Mesendoderm (in vitro differentiated cells): ENCODE measurements at regions not wholly inside any gene's neighbourhood (a gene's known extent, or its start where the extent isn't known, plus 50 kb on each side); places are given as distances from the start of the nearest gene placed in this dataset.
A peak's percentile ranks its signal among the peaks of the same experiment; 100 is the strongest.

Source experiments
- DNase-seq: peaks from one replicate; pipeline ENCODE4 v3.0.0; 2013
- H2AK5ac ChIP-seq: 2 replicates; pipeline ENCODE4 v1.6.1; 2013; ENCODE audit warnings: low read length, inconsistent platforms
- H2BK120ac ChIP-seq: 2 replicates; pipeline ENCODE4 v1.6.1; 2013; ENCODE audit warnings: low read depth, mild to moderate bottlenecking, low read length, moderate library complexity, mixed read lengths
- H2BK15ac ChIP-seq: replicated peaks from 2 replicates; pipeline ENCODE4 v1.6.1; 2013; ENCODE audit warnings: low read depth, mild to moderate bottlenecking, moderate library complexity
- H2BK5ac ChIP-seq: 2 replicates; pipeline ENCODE4 v1.6.1; 2013; ENCODE audit warnings: low read length, inconsistent platforms
- H3K18ac ChIP-seq: 2 replicates; pipeline ENCODE4 v1.6.1; 2013; ENCODE audit warnings: mild to moderate bottlenecking, low read length, mixed read lengths
- H3K23ac ChIP-seq: one replicate; pipeline ENCODE4 v1.6.1; 2013; ENCODE audit warnings: low read length
- H3K27ac ChIP-seq: 2 replicates; pipeline ENCODE4 v1.5.1; 2013; ENCODE audit warnings: low read depth, mild to moderate bottlenecking, inconsistent platforms, low read length, moderate library complexity
- H3K27me3 ChIP-seq: 2 replicates; pipeline ENCODE4 v1.6.1; 2013; ENCODE audit warnings: low read length, control low read depth, mild to moderate bottlenecking, inconsistent platforms; ENCODE audit not compliant: insufficient read depth, poor library complexity
- H3K36me3 ChIP-seq: 2 replicates; pipeline ENCODE4 v1.6.1; 2013; ENCODE audit warnings: low read length, inconsistent platforms; ENCODE audit not compliant: control insufficient read depth, insufficient read depth
- H3K4ac ChIP-seq: one replicate; pipeline ENCODE4 v1.6.1; 2013; ENCODE audit warnings: low read depth, mild to moderate bottlenecking, low read length, moderate library complexity
- H3K4me1 ChIP-seq: 2 replicates; pipeline ENCODE4 v1.6.1; 2013; ENCODE audit warnings: low read depth, low read length, inconsistent platforms; ENCODE audit not compliant: control insufficient read depth
- H3K4me2 ChIP-seq: 2 replicates; pipeline ENCODE4 v1.6.1; 2013; ENCODE audit warnings: low read length
- H3K4me3 ChIP-seq: 2 replicates; pipeline ENCODE4 v1.5.1; 2013; ENCODE audit warnings: mild to moderate bottlenecking, low read length
- H3K56ac ChIP-seq: one replicate; pipeline ENCODE4 v1.6.1; 2013; ENCODE audit warnings: low read length
- H3K79me1 ChIP-seq: 2 replicates; pipeline ENCODE4 v1.6.1; 2013; ENCODE audit warnings: low read length, inconsistent platforms
- H3K79me2 ChIP-seq: 2 replicates; pipeline ENCODE4 v1.6.1; 2013; ENCODE audit warnings: mild to moderate bottlenecking, low read length; ENCODE audit not compliant: control insufficient read depth, insufficient read depth
- H3K9ac ChIP-seq: 2 replicates; pipeline ENCODE4 v1.6.1; 2013; ENCODE audit warnings: low read length, inconsistent platforms
- H4K5ac ChIP-seq: one replicate; pipeline ENCODE4 v1.6.1; 2013; ENCODE audit warnings: low read length
- H4K8ac ChIP-seq: one replicate; pipeline ENCODE4 v1.6.1; 2013; ENCODE audit warnings: low read depth, mild to moderate bottlenecking, control low read depth, low read length, moderate library complexity
- WGBS: extraction: QIAGEN DNeasy Blood & Tissue Kit; methylation state at CpG from one replicate; pipeline ENCODE4 v1.1.7; 2013; ENCODE audit warnings: low lambda C conversion rate, missing lambda C conversion rate; ENCODE audit not compliant: insufficient coverage; ENCODE audit errors: extremely low coverage; 5-methylcytosine and 5-hydroxymethylcytosine counted together

DNA sequence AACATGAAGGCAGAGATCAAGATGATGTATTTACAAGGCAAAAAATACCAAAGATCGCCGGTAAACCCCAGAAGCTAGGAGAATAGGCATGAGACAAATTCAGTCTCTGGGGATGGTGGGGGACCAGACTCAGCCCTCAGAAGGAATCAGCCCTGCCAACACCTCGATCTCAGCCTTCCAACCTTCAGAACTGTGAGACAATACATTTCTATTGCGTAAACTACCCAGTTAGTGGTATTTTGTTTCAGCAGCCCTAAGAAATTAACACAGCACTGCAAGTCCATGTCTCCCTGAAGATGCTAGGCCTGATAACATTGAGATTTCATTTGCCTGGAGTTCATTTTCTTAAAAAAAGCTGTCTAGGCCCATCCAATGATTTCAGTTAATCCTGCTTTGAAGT is 622.5 kb downstream of the PTPRC start:
- no peak overlapping the region for H3K18ac ChIP-seq
- no CpG with 5 or more reads among the region's 4 CpGs for WGBS

DNA sequence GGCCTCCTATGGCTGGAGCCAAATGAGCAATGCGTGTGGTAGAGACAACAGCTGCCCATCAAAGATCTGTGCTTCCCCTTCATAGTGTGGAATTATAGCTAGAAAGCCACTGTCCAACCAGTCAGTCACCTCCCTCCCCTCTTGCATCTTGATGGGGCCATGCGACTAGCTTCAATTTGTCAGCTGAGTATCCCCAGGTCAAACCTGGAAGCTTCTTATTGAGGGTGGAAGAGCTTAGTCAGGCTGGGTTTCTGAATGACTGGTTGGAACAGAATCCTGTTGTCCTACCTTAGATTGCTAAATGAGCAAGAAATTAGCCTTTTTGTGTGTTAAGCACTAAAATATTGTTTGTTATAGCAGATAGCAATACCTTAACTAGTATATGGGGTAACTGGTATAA is 625.4 kb downstream of the PTPRC start:
- H3K36me3 ChIP-seq = no peaks in the 10 kb centered on the region
- no peak overlapping the region for H3K56ac ChIP-seq
- H3K79me1 ChIP-seq = no peaks in the 10 kb centered on the region
- no peak overlapping the region for H2AK5ac ChIP-seq
- H3K4ac ChIP-seq = no peak overlapping the region
- H3K27ac ChIP-seq = no peak overlapping the region
- no peaks in the 10 kb centered on the region for H3K27me3 ChIP-seq
- no peak for DNase-seq
- no peak overlapping the region for H4K8ac ChIP-seq
- no peak overlapping the region for H3K9ac ChIP-seq
- no peak overlapping the region for H2BK120ac ChIP-seq
- no peak overlapping the region for H2BK15ac ChIP-seq
- no peak overlapping the region for H3K18ac ChIP-seq
- no peak overlapping the region for H4K5ac ChIP-seq
- H3K4me3 ChIP-seq = no peak overlapping the region
- no peak overlapping the region for H2BK5ac ChIP-seq
- WGBS = no CpG with 5 or more reads among the region's 2 CpGs
- no peaks in the 10 kb centered on the region for H3K4me1 ChIP-seq
- H3K4me2 ChIP-seq = no peak overlapping the region
- H3K23ac ChIP-seq = no peak overlapping the region
- H3K79me2 ChIP-seq = no peaks in the 10 kb centered on the region

More for the DNA sequence above, 622.5 kb downstream of the PTPRC start:
- Histone ChIP-seq H3K27me3 (no peaks in the 10 kb centered on the region), H2BK120ac (no peak overlapping the region), H3K56ac (no peak overlapping the region), H3K27ac (no peak overlapping the region), H3K23ac (no peak overlapping the region), H2BK15ac (no peak overlapping the region), H2BK5ac (no peak overlapping the region), H2AK5ac (no peak overlapping the region), H4K5ac (no peak overlapping the region), H3K4me2 (no peak overlapping the region), H3K4me1 (no peaks in the 10 kb centered on the region), H3K4me3 (no peak overlapping the region), H3K4ac (no peak overlapping the region), H3K9ac (no peak overlapping the region), H3K36me3 (no peaks in the 10 kb centered on the region), H4K8ac (no peak overlapping the region), H3K79me1 (no peaks in the 10 kb centered on the region), H3K79me2 (no peaks in the 10 kb centered on the region)
- no peak for DNase-seq

DNA sequence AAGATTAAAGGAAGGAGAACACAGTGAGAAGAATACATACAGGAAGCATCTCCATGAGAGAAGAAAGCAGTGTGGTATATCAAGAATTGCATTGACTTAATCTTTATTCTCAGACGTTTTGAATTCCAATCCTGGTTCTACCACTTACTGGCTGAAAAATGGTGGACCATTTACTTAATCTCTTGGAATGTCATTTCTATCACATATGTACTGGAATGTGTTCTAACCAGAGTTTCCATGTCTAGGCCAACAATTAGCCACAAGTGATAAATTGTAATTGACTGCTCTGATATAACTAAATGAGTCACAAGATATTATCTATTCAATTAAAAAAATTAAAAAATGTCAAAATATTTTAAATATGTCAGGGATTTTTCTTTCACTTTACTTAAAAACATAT is 626.1 kb downstream of the PTPRC start:
- no peak overlapping the region for H3K4ac ChIP-seq
- no peak overlapping the region for H3K23ac ChIP-seq

DNA sequence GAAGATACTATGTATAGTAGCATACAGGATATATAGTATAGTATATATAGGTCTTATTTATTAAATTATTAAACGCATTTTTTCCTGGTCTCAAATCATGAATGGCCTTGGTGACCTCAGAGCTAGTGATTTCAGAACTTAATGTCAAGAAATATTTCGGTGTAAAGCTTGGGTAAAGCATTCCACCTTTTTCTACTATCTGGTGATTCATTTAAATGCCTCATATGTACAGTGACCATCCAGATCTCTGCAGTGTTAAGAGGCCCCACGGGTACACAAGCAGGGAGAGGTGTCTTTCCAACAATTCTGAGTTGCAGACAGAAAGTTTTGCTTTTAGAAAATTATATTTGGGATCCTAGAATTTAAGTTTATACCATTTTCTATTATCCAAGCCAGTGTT is 626.5 kb downstream of the PTPRC start:
- Histone ChIP-seq H3K4me1 (no peaks in the 10 kb centered on the region), H3K27ac (no peak overlapping the region), H3K23ac (no peak overlapping the region), H3K4ac (no peak overlapping the region), H3K56ac (no peak overlapping the region), H3K27me3 (no peaks in the 10 kb centered on the region), H2BK120ac (no peak overlapping the region), H2BK15ac (no peak overlapping the region), H3K79me2 (no peaks in the 10 kb centered on the region), H3K9ac (no peak overlapping the region), H3K79me1 (no peaks in the 10 kb centered on the region), H4K8ac (no peak overlapping the region), H3K36me3 (no peaks in the 10 kb centered on the region), H4K5ac (no peak overlapping the region), H3K4me2 (no peak overlapping the region), H2AK5ac (no peak overlapping the region), H3K4me3 (no peak overlapping the region), H3K18ac (no peak overlapping the region), H2BK5ac (no peak overlapping the region)
- no peak for DNase-seq
- WGBS = no CpG with 5 or more reads among the region's 3 CpGs

More for the DNA sequence above, 626.1 kb downstream of the PTPRC start:
- no peak overlapping the region for H4K5ac ChIP-seq
- H4K8ac ChIP-seq = no peak overlapping the region
- H2BK5ac ChIP-seq = no peak overlapping the region
- H3K27ac ChIP-seq = no peak overlapping the region
- H3K4me3 ChIP-seq = no peak overlapping the region
- no peak overlapping the region for H3K56ac ChIP-seq
- no peak overlapping the region for H3K18ac ChIP-seq
- H3K79me2 ChIP-seq = no peaks in the 10 kb centered on the region
- no peak overlapping the region for H2BK15ac ChIP-seq
- no peaks in the 10 kb centered on the region for H3K79me1 ChIP-seq
- no peaks in the 10 kb centered on the region for H3K4me1 ChIP-seq
- no peak for DNase-seq
- no peaks in the 10 kb centered on the region for H3K36me3 ChIP-seq
- no CpG with 5 or more reads among the region's 1 CpG for WGBS
- H3K9ac ChIP-seq = no peak overlapping the region
- no peak overlapping the region for H2AK5ac ChIP-seq
- H2BK120ac ChIP-seq = no peak overlapping the region
- H3K27me3 ChIP-seq = no peaks in the 10 kb centered on the region
- H3K4me2 ChIP-seq = no peak overlapping the region

DNA sequence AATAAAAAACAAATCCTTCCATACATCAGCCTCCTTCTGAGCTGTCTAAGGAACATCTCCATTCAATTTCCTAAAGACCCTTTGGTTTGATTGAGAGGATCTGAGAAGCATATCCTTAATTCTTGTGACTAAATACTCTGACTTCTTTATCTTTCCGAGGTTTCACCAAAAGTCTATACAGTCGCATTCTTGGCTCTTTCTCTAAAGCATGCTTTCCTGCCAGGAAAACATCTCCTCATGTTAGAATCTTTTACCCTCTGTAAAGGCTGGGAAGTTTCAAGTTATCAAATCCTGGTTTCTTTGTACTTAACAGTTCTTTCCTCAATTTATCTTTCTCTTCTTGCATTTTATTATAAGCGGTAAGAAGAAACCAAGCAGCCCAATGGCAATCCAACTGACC is 630.4 kb downstream of the PTPRC start:
- Histone ChIP-seq H2BK5ac (no peak overlapping the region), H3K23ac (no peak overlapping the region), H2BK15ac (no peak overlapping the region), H3K4ac (no peak overlapping the region), H3K4me2 (no peak overlapping the region), H3K4me1 (no peaks in the 10 kb centered on the region), H3K18ac (no peak overlapping the region), H3K79me1 (no peaks in the 10 kb centered on the region), H4K5ac (no peak overlapping the region), H3K36me3 (no peaks in the 10 kb centered on the region), H3K9ac (no peak overlapping the region), H4K8ac (no peak overlapping the region), H2AK5ac (no peak overlapping the region), H3K4me3 (no peak overlapping the region), H3K27me3 (no peaks in the 10 kb centered on the region), H3K27ac (no peak overlapping the region), H2BK120ac (no peak overlapping the region), H3K79me2 (no peaks in the 10 kb centered on the region), H3K56ac (no peak overlapping the region)
- DNase-seq = no peak
- no CpG with 5 or more reads among the region's 3 CpGs for WGBS

DNA sequence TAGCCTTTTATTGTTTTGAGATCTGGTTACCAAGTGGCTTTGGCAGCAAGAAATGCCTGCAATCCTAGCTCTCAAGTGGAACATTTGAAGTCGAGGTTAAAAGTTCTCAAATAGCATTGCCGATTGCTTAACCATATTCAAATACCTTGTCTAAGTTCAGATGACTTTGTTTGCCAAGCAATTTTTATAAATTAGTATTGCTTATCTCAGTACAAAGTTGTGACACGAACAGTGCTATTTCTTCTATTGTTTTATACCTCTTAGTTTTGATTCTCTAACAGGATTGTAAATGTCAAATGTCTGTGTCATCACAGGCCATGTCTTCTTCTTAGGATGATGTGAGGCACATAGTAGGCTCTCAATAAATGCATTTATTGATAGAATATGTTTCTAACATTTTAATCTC is 633.3 kb downstream of the PTPRC start:
- H2BK5ac ChIP-seq = no peak overlapping the region
- WGBS = no CpG with 5 or more reads among the region's 3 CpGs
- H2BK15ac ChIP-seq = no peak overlapping the region
- H3K79me1 ChIP-seq = no peaks in the 10 kb centered on the region
- no peaks in the 10 kb centered on the region for H3K4me1 ChIP-seq
- H2BK120ac ChIP-seq = no peak overlapping the region
- no peak for DNase-seq
- no peaks in the 10 kb centered on the region for H3K79me2 ChIP-seq
- H4K8ac ChIP-seq = no peak overlapping the region
- H3K18ac ChIP-seq = peak overlapping the region; percentile 51
- no peaks in the 10 kb centered on the region for H3K27me3 ChIP-seq
- no peak overlapping the region for H3K4ac ChIP-seq
- no peak overlapping the region for H3K23ac ChIP-seq
- no peak overlapping the region for H3K4me2 ChIP-seq
- H3K56ac ChIP-seq = no peak overlapping the region
- H4K5ac ChIP-seq = no peak overlapping the region
- no peak overlapping the region for H3K27ac ChIP-seq
- H3K9ac ChIP-seq = no peak overlapping the region
- no peak overlapping the region for H3K4me3 ChIP-seq
- H2AK5ac ChIP-seq = no peak overlapping the region
- no peaks in the 10 kb centered on the region for H3K36me3 ChIP-seq
